Liver (tissue), 8 donors: ENCODE measurements at regions not wholly inside any gene's neighbourhood (a gene's known extent, or its start where the extent isn't known, plus 50 kb on each side); places are given as distances from the start of the nearest gene placed in this dataset.
"Not testable (repeated sequence)": the region's sequence is repeated elsewhere in the genome, so short reads cannot be mapped to it uniquely, and the experiment has no call there.

Experiments used
- DNase-seq: peaks from one replicate; pipeline ENCODE4 v3.0.0-alpha.2; 2017; ENCODE audit warnings: low spot score
- H3K27ac ChIP-seq, 2 donors: one replicate each; pipeline ENCODE4 v1.7.0; 2013; ENCODE audit warnings: inconsistent platforms in 2 of 2, low read length in 2 of 2, control low read depth in 1 of 2, low read depth in 1 of 2, mild to moderate bottlenecking in 1 of 2
- H3K27me3 ChIP-seq, 4 donors: one replicate each; pipeline versions ENCODE4 v1.6.1 to v1.7.0; 2013; ENCODE audit warnings: low read length in 3 of 4, inconsistent platforms in 1 of 4, mild to moderate bottlenecking in 1 of 4, moderate library complexity in 1 of 4; ENCODE audit not compliant: control insufficient read depth in 4 of 4, insufficient read depth in 4 of 4
- H3K36me3 ChIP-seq, 4 donors: one replicate each; pipeline versions ENCODE4 v1.6.1 to v1.7.0; 2013; ENCODE audit warnings: low read length in 3 of 4, mild to moderate bottlenecking in 3 of 4, low read depth in 1 of 4, moderate library complexity in 1 of 4; ENCODE audit not compliant: control insufficient read depth in 4 of 4, insufficient read depth in 3 of 4
- H3K4me1 ChIP-seq, 4 donors: one replicate each; pipeline versions ENCODE4 v1.6.1 to v1.7.0; 2013; ENCODE audit warnings: low read length in 3 of 4, mild to moderate bottlenecking in 3 of 4, moderate library complexity in 1 of 4; ENCODE audit not compliant: control insufficient read depth in 4 of 4, insufficient read depth in 4 of 4
- H3K4me3 ChIP-seq, 3 donors: one replicate each; pipeline versions ENCODE4 v1.6.1 to v1.7.0; 2013; ENCODE audit warnings: low read length in 3 of 3, control low read depth in 1 of 3, low read depth in 1 of 3, mild to moderate bottlenecking in 1 of 3
- H3K9ac ChIP-seq, 2 donors: one replicate each; pipeline ENCODE4 v1.7.0; 2013; ENCODE audit warnings: low read length in 2 of 2, mild to moderate bottlenecking in 2 of 2, moderate library complexity in 2 of 2, control low read depth in 1 of 2, low read depth in 1 of 2
- H3K9me3 ChIP-seq, 4 donors: one replicate each; pipeline versions ENCODE4 v1.6.1 to v1.7.0; 2013; ENCODE audit warnings: low read length in 3 of 4; ENCODE audit not compliant: control insufficient read depth in 4 of 4
- ATF3 ChIP-seq: IDR thresholded peaks from 2 replicates; pipeline ENCODE4 v1.6.1; 2016; ENCODE audit warnings: antibody characterized with exemption
- CTCF ChIP-seq: fragments of 150-350 bp; IDR thresholded peaks from 2 replicates; pipeline ENCODE4 v1.5.1; 2017; ENCODE audit warnings: improper control_type of control experiment, low read depth, low read length; ENCODE audit not compliant: missing input control
- EGR1 ChIP-seq, 2 donors: IDR thresholded peaks; 2 replicates each; pipeline ENCODE4 v1.6.1; 2016 to 2018; ENCODE audit warnings: antibody characterized with exemption in 2 of 2, low read depth in 2 of 2
- FOXA1 ChIP-seq: IDR thresholded peaks from 2 replicates; pipeline ENCODE4 v1.6.1; 2016; ENCODE audit warnings: antibody characterized with exemption
- FOXA2 ChIP-seq: IDR thresholded peaks from 2 replicates; pipeline ENCODE4 v1.6.1; 2016; ENCODE audit warnings: antibody characterized with exemption
- GABPA ChIP-seq, 2 donors: IDR thresholded peaks in 1 of 2; conservative IDR thresholded peaks in 1 of 2; 2 replicates each; pipeline ENCODE4 v1.6.1; 2016; ENCODE audit warnings: antibody characterized with exemption in 2 of 2, mild to moderate bottlenecking in 1 of 2, moderate library complexity in 1 of 2
- HNF4A ChIP-seq, 2 donors: conservative IDR thresholded peaks; 2 replicates each; pipeline ENCODE4 v1.6.1; 2016; ENCODE audit warnings: antibody characterized with exemption in 2 of 2, mild to moderate bottlenecking in 2 of 2
- HNF4G ChIP-seq: IDR thresholded peaks from 2 replicates; pipeline ENCODE4 v1.6.1; 2016; ENCODE audit warnings: antibody characterized with exemption
- JUND ChIP-seq, 2 donors: IDR thresholded peaks; 2 replicates each; pipeline ENCODE4 v1.6.1; 2016; ENCODE audit warnings: antibody characterized with exemption in 2 of 2
- MAX ChIP-seq: IDR thresholded peaks from 2 replicates; pipeline ENCODE4 v1.6.1; 2016; ENCODE audit warnings: antibody characterized with exemption
- NR2F2 ChIP-seq: IDR thresholded peaks from 2 replicates; pipeline ENCODE4 v1.6.1; 2016; ENCODE audit warnings: antibody characterized with exemption
- RAD21 ChIP-seq, 2 donors: IDR thresholded peaks; 2 replicates each; pipeline ENCODE4 v1.6.1; 2016; ENCODE audit warnings: antibody characterized with exemption in 2 of 2, mild to moderate bottlenecking in 2 of 2
- REST ChIP-seq: IDR thresholded peaks from 2 replicates; pipeline ENCODE4 v1.6.1; 2016; ENCODE audit warnings: antibody characterized with exemption, mild to moderate bottlenecking
- RXRA ChIP-seq, 2 donors: IDR thresholded peaks; 2 replicates each; pipeline ENCODE4 v1.6.1; 2017 to 2018; ENCODE audit warnings: antibody characterized with exemption in 2 of 2, mild to moderate bottlenecking in 1 of 2
- SP1 ChIP-seq: IDR thresholded peaks from 2 replicates; pipeline ENCODE4 v1.6.1; 2018; ENCODE audit warnings: antibody characterized with exemption, mild to moderate bottlenecking
- TAF1 ChIP-seq: conservative IDR thresholded peaks from 2 replicates; pipeline ENCODE4 v1.6.1; 2016; ENCODE audit warnings: antibody characterized with exemption, mild to moderate bottlenecking
- YY1 ChIP-seq: IDR thresholded peaks from 2 replicates; pipeline ENCODE4 v1.6.1; 2016; ENCODE audit warnings: antibody characterized with exemption, mild to moderate bottlenecking
- ZBTB33 ChIP-seq: IDR thresholded peaks from 2 replicates; pipeline ENCODE4 v1.6.1; 2016; ENCODE audit warnings: antibody characterized with exemption
- WGBS: extraction: QIAGEN DNeasy Blood & Tissue Kit; methylation state at CpG from one replicate; pipeline ENCODE4 v1.1.7; 2013; 5-methylcytosine and 5-hydroxymethylcytosine counted together
- donor health status: healthy.
- donor health status: healthy.
- donor health status: healthy.
- donor health status: healthy.
- donor health status: healthy.

- TF ChIP-seq RAD21 (IDR thresholded peaks at IDR 0.05), result no peak
- no peak for TF ChIP-seq YY1
- TF ChIP-seq HNF4A (conservative IDR thresholded peaks at IDR 0.05), result no peak
- TF ChIP-seq GABPA (IDR thresholded peaks at IDR 0.05 in 1 of 2, conservative IDR thresholded peaks at IDR 0.05 in 1 of 2), result no peak
- TF ChIP-seq FOXA1, result no peak
- TF ChIP-seq HNF4G, result no peak
- TF ChIP-seq NR2F2, result no peak
- no peak for TF ChIP-seq TAF1
- no peak for TF ChIP-seq SP1
- WGBS, result 64% methylated on average over 2 of the region's 2 CpGs
- H3K9ac ChIP-seq, result no peak overlapping the region
These were observed 58.1 kb upstream of the TMEM108 start for GRCh38 chr3:132980102-132980501.

GRCh38 chr3:132979606-132980005 is 58.6 kb upstream of the TMEM108 start:
- DNase-seq, result no peak
- peaks cover 0 to 3% (median 0%) of the 10 kb centered on the region in 4 donors for H3K27me3 ChIP-seq
- no peaks in the 10 kb centered on the region for H3K36me3 ChIP-seq
- WGBS, result 94% methylated on average over 1 of the region's 1 CpG
- H3K9me3 ChIP-seq, result peaks cover 0 to 11% (median 4%) of the 10 kb centered on the region in 4 donors
- no peaks in the 10 kb centered on the region for H3K4me1 ChIP-seq
- H3K4me3 ChIP-seq, result no peak overlapping the region
- H3K27ac ChIP-seq, result no peak overlapping the region
- TF ChIP-seq RAD21 (IDR thresholded peaks at IDR 0.05) (no peak), EGR1 (IDR thresholded peaks at IDR 0.05; ENCODE audit: low read depth in 2 of 2) (no peak), NR2F2 (no peak), GABPA (IDR thresholded peaks at IDR 0.05 in 1 of 2, conservative IDR thresholded peaks at IDR 0.05 in 1 of 2) (no peak), ZBTB33 (no peak), REST (no peak), MAX (no peak), CTCF (no peak), RXRA (IDR thresholded peaks at IDR 0.05) (no peak), JUND (IDR thresholded peaks at IDR 0.05) (no peak), YY1 (no peak), HNF4A (conservative IDR thresholded peaks at IDR 0.05) (no peak), TAF1 (no peak), SP1 (no peak), HNF4G (no peak), FOXA1 (no peak), FOXA2 (no peak), ATF3 (no peak)
- H3K9ac ChIP-seq, result no peak overlapping the region

More at GRCh38 chr3:132980102-132980501, 58.1 kb upstream of the TMEM108 start:
- H3K4me3 ChIP-seq, result no peak overlapping the region
- DNase-seq, result no peak
- H3K27ac ChIP-seq, result no peak overlapping the region
- no peaks in the 10 kb centered on the region for H3K36me3 ChIP-seq
- no peaks in the 10 kb centered on the region for H3K4me1 ChIP-seq
- peaks cover 0 to 11% (median 4%) of the 10 kb centered on the region in 4 donors for H3K9me3 ChIP-seq
- H3K27me3 ChIP-seq, result peaks cover 0 to 3% (median 0%) of the 10 kb centered on the region in 4 donors

GRCh38 chr3:132978946-132979345 is 59.2 kb upstream of the TMEM108 start:
- 75% methylated on average over 3 of the region's 3 CpGs for whole genome bisulfite sequencing
- H3K36me3 ChIP-seq, DNase-seq, H3K27ac ChIP-seq, H3K27me3 ChIP-seq, H3K4me1 ChIP-seq, H3K4me3 ChIP-seq, H3K9ac ChIP-seq: not testable (repeated sequence)
- H3K9me3 ChIP-seq, result peaks cover 0 to 11% (median 4%) of the 10 kb centered on the region in 4 donors
